Activated CD4-positive, alpha-beta T cell treated with anti-CD3 and anti-CD28 coated beads, Interleukin-2, amount 10 ng/mL, durations not matched to agents 24 days and 14 days (primary cell): ENCODE measurements at regions not wholly inside any gene's neighbourhood (a gene's known extent, or its start where the extent isn't known, plus 50 kb on each side); places are given as distances from the start of the nearest gene placed in this dataset.
"Not testable (repeated sequence)": the region's sequence is repeated elsewhere in the genome, so short reads cannot be mapped to it uniquely, and the experiment has no call there.

ENCODE experiments used
- DNase-seq: peaks from one replicate; pipeline ENCODE4 v3.0.0; 2022
- H3K27ac Mint-ChIP-seq: one replicate; pipeline ENCODE4 v1.8.0; 2022; ENCODE audit warnings: mild to moderate bottlenecking, mixed read lengths
- H3K27me3 Mint-ChIP-seq: one replicate; pipeline ENCODE4 v1.8.0; 2022; ENCODE audit warnings: mixed read lengths
- H3K36me3 Mint-ChIP-seq: one replicate; pipeline ENCODE4 v1.8.0; 2022; ENCODE audit warnings: low read depth, mild to moderate bottlenecking, mixed read lengths
- H3K4me1 Mint-ChIP-seq: one replicate; pipeline ENCODE4 v1.8.0; 2021; ENCODE audit warnings: mixed read lengths
- H3K4me3 Mint-ChIP-seq: one replicate; pipeline ENCODE4 v1.8.0; 2022; ENCODE audit warnings: mild to moderate bottlenecking, moderate library complexity, mixed read lengths
- H3K9me3 Mint-ChIP-seq: one replicate; pipeline ENCODE4 v1.8.0; 2021; ENCODE audit warnings: mixed read lengths
- intact Hi-C: fragments of 100-400 bp; cut with micrococcal nuclease; formaldehyde crosslinking; loops from one replicate; pipeline ENCODE4 v1.15.1; 2023

DNA sequence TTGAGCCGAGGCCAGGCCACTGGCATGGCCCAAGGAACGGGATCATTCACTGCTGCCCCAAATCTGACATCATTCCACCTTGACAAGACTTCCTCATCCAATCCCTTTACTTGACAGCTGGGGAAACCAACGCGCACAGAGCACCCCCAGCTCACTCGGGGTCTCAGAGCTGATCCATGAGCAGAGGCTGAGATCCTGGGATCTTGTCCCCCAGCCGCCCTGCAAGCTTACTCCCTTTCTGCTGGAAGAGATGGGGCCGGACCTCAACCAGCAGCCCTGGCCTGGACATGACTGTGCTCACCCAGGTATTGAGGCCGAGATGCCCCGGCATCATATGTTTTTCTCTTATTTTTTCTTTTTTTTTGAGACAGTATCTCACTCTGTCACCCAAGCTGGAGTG is 161.6 kb downstream of the GGTLC3 start:
- H3K27me3 Mint-ChIP-seq, H3K9me3 Mint-ChIP-seq, intact Hi-C loops, H3K4me1 Mint-ChIP-seq, H3K27ac Mint-ChIP-seq, H3K36me3 Mint-ChIP-seq, H3K4me3 Mint-ChIP-seq: not testable (repeated sequence)
- peak; percentile 52 for DNase-seq
